HG02852 (cell line): ENCODE measurements at regions not wholly inside any gene's neighbourhood (a gene's known extent, or its start where the extent isn't known, plus 50 kb on each side); places are given as distances from the start of the nearest gene placed in this dataset.

ENCODE experiments used
- ATAC-seq: cut with Tn5 transposase; IDR thresholded peaks from one replicate; pipeline ENCODE4 v1.9.1; 2021; ENCODE audit warnings: mild to moderate bottlenecking, moderate library complexity; ENCODE audit not compliant: unreplicated experiment

DNA sequence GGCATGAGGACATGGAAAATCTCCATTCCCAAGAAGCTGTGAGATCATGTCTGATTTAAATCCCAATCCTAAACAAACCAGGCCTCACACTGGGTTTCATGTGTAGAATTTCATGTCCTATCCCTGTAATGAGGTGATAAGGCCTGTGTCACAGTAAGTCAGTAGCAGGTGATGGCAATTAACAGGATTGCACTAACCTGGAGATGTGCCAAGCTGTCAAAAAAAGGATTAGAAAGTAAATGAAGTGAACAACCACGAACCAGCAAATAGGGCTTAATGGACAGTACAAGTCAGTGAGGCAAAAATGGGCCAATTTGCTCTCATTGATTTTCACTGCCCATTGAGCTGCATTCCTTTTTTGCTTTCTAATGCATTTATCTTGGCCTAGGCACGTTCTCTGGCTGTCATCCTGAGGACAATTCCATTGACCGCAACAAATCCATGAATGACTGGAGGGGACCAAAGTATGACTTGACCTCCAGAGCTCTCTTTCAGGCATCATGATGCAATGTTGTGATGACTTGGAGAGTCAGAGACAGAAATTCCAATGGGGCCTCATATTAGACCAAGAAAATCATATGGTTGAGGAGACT, 673.6 kb upstream of the ADGRL2 start:
- no peak for ATAC-seq

DNA sequence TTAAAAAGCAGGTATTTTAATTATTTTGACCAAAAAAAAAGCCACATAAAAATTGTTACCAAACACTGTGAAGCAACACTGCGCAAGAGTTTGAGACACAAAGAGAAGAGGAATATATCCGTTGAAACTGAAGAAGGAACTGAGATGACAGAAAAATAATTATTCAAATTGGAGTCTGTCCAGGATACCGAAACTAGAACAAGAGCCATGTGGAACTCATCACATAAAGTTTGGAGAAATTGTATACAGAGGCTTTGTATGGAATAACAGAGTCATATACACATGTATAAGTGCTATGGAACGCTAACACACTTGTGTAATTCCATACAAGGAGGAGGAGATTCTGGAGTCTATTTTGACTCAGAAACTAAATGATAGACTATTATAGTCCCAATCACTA, 675.1 kb upstream of the ADGRL2 start:
- no peak for ATAC-seq

- no peak for ATAC-seq
These were observed 679.4 kb upstream of the ADGRL2 start for GRCh38 chr1:81121306-81121705.

DNA sequence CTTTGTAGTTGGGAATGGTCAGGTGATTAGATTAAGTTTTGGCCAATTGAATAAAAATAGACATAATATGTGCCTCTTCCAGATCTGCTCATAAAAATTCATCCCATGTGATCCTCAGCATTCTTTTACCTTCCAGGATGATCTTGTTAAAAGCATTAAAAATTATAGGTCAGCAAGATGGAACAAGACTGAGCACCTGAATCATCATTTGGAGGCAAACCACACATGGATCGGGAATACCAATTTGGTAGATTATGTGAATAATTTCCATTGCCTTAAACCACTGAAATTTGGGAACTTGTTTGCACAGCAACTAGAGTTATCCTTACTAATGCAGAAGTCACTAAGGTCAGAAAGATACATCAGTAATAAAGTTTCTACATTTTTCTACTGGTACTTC, 681.4 kb upstream of the ADGRL2 start:
- ATAC-seq: no peak

- ATAC-seq: no peak
These were observed 682.2 kb upstream of the ADGRL2 start for GRCh38 chr1:81118550-81118949.

- ATAC-seq: no peak
These were observed 685.3 kb upstream of the ADGRL2 start for GRCh38 chr1:81115422-81115821.

DNA sequence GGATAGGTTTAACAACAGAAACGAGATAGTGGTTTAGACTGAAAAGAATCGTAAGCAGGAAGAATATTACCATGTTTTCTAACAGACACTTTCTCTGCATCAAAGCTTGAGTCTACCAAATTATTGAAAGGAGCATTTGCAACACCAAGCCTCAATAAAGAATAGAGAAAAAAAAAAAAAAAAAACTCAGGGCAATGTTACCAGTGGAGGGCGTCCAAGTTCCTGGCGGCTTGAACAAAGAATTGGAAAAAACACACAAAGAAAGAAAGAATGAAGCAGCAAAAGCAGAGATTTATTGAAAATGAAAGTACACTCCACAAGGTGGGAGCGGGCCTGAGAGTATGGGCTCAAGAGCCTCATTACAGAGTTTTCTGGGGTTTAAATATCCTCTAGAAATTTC, 686.5 kb upstream of the ADGRL2 start:
- no peak for ATAC-seq

GRCh38 chr1:81113688-81114087, 687.0 kb upstream of the ADGRL2 start:
- no peak for ATAC-seq

- no peak for ATAC-seq
These were observed 688.9 kb upstream of the ADGRL2 start for GRCh38 chr1:81111818-81112217.

- ATAC-seq: no peak
These were observed 691.7 kb upstream of the ADGRL2 start for GRCh38 chr1:81109038-81109437.

DNA sequence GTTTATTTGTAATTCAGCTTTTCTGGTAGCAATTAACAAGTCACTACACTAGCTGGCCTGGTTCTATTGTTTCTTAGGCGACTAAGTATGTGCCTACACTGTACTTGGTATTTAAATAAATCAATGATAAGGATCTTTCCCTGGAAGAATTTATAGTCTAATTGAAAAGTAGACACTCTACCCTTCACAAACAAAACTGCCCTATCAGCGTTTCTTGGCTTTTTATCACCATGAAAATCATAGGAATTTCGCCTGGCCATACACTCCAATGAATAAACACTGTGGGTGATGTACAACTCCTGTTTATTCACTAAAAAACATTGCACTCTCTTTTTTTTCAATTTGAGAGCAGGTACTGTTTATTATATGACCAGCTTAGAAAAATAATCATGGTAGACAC, 702.9 kb upstream of the ADGRL2 start:
- no peak for ATAC-seq

DNA sequence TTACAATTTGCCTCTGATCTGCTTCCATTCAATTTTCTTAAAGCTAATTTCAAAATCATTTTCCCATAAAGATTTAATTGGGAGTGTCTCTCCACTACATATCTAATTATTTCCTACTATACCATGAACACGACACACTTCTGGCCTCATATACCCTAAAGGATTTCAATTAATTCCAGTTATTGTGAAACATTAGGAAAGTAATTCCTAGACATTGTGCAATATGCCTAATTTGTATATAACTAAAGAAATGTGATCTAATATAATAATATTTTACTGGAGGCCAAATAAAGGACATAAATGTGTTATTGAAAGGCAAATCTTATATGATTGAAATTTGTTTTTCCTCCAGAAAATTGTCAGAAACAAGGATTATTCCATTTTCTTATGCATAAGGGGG, 727.2 kb upstream of the ADGRL2 start:
- no peak for ATAC-seq

DNA sequence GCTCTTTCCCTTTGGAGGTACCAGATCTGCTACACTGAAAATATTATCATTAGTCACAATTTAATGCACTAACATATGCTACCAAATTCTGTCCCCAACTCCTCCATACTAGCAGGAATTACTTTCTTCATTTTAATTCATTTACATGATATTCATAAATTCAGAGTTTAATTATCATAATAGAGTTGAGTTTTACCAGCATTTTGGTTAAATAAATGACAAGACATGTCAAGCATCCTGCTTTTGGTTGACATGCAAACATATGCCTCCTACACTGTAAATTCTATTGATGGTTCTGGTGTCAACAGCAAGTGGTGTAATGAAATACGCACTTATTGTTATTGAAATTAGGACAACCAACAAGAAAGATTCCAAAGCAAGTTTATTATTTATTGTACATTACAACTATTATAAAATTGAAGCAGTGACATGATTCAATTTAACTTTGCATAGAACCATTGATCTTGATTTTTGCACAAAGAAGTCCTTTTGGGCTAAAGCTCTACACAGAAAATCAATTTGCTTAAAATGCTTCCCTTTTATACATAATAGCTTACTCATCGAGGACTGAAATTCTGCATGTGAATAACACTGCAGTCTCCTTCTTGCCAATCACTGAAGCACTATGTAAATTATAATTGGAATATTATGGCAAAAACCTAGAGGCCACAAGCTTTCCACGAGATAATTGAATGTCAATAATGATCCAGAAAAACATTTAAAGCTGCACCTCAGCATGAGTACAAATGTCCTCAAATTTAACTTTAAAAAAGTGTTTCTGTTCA, 728.6 kb upstream of the ADGRL2 start:
- no peak for ATAC-seq

DNA sequence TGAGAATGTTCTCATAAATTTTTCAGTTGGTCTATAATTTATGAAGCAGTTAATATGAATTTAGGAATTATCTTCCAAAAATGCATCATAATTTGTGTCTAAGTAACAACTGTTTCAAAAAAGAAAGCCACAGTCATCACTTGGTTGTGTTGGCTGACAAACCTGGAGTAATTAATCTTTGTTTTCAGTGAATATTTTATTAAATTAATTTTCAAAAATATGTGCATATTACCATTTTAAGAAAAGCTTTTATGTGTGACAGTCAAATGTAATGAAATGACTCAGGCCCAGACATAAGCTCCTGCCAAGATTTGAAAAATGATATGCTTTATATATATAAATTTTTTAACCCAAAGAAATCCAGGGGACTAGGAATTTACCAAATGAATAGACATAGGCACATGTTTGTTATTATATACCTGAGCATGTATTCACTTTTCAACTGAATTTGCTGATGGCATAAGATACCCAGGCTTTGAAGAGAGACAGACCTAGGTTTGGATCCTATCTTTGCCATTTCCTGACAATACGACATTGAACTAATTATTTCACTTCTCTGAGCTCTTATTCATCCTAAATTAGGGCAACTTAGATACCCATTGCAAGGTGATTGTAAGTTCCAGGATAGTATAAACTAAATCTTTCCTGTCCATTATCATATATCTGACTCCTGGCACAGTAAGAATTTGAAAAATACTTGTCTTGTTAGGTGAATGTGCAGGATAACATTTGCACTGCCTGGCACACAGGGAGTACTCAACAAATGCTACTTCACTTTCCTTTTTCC, 729.5 kb upstream of the ADGRL2 start:
- ATAC-seq: no peak

DNA sequence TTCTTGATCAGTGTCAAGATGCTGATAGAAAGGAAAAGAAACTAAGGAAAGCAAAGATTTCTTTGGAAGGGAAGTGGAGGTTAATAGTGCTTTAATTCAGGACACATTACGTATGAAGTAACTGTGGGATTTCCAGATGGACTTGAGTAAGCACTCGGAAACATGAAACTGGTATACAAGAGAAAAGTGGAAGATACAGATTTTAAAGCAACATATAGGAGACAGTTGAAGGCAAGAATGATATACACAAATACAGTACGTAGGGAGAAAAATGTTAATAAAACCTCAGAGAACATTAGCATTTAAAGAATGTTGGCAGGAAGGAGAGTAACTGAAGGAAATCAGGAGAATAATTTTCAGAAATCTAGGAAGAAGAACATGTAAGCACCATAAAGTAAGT, 730.9 kb upstream of the ADGRL2 start:
- ATAC-seq: no peak

DNA sequence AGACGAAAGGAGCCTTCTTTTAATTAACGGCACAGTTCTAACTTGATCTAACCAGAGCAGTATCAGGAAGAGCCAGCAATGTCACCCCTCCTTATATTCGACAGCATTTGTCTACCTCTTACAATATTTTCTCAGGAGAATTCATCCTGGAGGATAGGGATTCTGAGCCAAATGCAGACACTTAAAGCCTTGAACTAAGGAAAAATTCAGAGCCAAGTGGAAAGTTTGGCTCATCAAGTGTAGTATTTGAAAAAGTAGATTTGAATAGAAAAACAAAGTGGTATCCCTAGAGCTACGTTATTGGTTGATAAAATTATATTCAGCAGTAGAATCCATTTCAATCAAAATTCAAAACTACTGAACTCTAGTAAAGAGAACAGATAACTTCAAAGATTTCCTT, 732.0 kb upstream of the ADGRL2 start:
- no peak for ATAC-seq

- ATAC-seq: no peak
These were observed 746.9 kb upstream of the ADGRL2 start for GRCh38 chr1:81053826-81054225.

DNA sequence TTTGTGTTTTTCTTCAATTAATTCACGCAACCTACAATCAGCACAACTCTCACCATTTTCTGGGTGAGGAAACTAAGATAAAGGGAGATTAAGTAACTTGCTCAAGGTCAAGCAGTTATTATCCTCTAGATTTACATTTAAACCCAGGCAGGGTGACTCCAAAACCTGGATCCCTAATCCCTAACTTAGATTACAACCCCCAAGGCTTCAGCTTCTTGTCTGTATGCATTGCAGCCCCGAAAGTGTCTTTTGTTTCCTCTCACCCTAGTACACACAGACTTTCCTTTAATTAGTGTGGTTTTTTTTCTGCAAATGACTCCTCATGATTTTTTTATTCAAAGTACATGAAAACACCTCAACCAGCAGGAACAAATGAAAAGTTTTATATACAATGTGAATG, 748.6 kb upstream of the ADGRL2 start:
- no peak for ATAC-seq

GRCh38 chr1:81050390-81050789, 750.3 kb upstream of the ADGRL2 start:
- ATAC-seq: no peak

DNA sequence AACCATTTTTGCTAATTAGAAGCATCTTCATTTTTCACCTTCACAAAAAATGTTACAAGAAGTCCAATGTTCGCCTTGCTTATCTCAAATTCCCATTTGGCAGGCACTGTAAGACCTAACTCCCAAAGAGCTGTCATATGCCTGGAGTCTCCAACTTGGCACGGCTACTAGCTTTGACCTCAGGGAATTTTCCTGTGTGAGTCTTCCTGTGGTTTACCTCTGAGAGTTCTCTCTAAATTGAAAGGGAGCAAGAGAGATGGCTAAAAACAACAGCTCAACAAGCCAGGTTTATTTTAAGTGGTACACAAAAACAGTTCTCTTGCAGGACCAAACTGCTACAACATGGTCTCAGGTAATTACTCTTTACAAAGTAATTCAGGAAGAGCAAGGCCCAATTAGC, 756.0 kb upstream of the ADGRL2 start:
- no peak for ATAC-seq

DNA sequence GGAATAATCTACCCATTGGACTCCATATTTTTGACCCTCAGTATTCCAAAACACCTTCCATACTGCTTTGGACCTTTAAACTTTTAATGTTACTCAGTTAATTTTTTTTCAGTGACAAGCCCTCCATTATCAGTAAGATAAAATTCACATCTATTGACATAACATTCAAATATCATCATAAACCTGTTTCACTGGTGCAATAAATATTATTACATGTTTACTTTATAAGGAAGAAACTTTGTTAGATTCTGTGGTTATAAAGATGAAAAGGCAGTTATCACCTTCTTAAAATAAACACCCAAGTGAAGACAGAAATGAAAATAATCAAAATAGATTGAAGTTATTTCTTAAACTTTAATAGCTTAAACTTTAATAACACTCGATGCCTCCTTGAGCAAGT, 758.5 kb upstream of the ADGRL2 start:
- ATAC-seq: no peak

DNA sequence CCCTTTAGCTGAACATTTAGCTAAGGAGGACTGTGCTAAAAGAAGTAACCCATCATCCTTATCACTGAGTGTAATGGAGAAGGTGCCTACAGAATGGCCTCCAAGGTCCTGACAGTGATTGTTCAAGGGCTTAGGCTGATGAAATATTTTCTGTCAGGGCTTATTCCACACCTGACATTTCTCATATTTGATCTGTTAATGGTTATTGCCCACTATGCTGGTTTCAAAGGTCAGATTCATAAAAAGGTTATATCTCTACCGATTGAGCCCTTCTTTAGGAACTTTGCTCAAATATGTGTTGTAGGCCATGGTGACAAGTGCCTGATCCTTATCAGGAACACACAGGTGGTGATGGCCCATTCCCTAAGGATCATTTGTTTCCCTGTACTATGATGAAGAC, 766.4 kb upstream of the ADGRL2 start:
- no peak for ATAC-seq
